GM21390 (cell line): ENCODE measurements at regions not wholly inside any gene's neighbourhood (a gene's known extent, or its start where the extent isn't known, plus 50 kb on each side); places are given as distances from the start of the nearest gene placed in this dataset.

ENCODE experiments used
- ATAC-seq: cut with Tn5 transposase; IDR thresholded peaks from one replicate; pipeline ENCODE4 v1.9.1; 2021; ENCODE audit not compliant: unreplicated experiment

DNA sequence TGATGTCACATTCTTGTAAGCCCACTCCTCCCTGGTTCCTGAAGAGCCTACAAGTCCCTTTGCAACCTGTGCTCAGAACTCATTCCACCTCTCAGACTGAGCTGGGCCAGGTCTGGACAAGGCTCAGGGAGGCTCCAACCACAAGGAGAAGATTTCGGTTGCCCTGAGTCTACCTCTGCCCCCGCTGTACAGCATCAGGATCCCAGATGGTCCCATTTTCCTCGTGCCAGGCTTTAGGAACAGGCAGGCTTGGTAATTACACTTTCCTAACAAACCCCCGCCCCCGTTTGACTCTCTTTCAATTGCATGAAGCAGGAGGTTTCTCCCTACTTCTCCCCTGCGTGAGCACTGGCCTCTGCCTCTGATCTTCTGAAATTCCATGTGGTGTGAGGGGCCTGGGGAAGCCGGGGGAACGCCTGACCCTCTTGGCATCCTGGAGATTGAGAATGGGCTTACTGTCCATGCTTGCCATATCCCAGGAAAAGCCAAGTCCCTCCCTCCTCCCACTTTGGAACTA lies 86.9 kb upstream of the CTNNA1 start:
- ATAC-seq = no peak

DNA sequence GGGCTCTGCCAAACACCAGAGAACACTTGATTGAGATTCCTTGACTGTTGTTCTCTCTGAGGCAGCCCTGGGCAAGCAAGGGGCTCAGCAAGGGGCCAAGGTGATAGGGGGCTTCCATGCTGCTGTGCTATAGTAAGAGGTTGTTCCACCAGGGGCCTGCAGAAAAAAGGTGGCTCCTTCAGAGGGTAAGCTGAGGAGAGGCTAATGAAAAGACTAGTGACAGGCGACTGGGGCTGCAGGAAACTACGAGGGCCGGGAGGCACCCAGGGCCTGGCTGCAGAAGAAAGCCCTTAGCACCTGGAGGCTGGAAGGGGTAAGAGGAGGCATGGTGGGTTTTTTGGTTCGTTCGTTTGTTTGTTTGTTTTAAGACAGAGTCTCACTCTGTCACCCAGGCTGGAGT lies 88.0 kb upstream of the CTNNA1 start:
- ATAC-seq = no peak

DNA sequence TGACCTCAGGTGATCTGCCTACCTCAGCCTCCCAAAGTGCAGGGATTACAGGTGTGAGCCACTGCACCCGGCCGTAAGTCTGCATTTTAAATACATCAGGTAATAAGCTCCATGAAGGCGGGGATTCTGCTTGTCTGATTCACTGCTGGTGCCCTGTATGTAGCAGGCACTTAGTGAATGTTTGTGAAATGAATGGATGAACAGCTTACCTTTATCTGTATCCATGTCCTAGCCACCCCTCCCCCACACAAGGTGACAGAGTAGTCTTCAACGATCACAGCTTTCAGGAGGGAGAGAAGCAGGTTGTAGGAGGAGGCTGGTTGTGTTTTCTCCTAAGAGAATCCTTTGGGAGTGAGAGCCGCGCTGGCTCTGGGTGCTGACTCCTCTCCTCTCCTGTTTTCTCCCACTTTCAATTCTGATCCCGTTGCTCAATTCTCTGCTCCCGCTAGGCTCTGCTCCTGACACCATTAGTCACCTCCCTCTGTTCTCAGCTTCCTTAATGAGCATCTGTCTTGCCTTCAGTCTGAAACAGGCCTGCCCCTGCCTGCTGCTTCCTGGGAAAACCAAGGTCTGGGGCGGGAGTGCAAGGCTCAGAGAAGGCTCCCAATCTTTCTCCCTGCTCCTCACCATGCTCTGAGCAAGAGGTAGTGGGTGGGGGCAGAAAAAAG lies 88.8 kb upstream of the CTNNA1 start:
- ATAC-seq = no peak

DNA sequence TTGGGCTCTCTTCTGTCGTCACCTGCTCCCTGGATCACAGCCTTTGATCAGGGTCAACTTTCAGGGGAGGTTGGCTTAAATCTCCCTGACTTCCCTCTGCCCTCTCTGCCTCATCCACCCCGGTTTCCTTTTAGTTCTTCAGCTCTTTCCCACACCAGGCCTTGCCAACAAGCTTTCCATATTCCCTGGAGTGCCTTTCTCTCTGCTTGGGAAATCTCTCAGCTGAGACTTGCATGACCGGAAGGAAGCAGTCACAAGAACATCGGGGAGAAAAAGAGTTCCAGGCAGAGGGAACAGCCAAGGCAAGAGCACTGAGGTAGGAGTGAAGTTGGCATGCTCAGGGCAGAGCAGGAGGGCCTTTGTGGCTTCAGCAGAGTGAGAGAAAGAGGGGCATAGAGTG lies 88.4 kb upstream of the HSPA9 start:
- no peak for ATAC-seq

DNA sequence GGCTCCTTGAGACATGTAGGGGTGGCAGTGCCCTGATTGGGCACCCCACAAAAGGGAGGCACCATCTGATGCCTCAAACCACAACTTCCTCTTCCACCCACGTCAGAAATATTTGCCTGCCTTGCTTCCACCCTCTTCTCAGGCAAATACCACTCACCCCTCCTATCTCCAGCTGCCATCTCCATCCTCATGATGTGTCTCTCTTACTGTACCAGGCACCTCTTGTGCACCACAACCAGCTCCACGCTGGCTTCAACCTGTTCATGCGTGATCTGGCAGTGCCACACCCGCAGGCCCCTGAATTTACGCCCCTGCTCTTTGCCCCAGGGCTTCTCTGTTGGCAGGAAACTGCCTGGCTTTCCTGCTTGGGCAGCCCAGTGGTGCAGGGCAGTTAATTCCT lies 87.8 kb upstream of the HSPA9 start:
- no peak for ATAC-seq

DNA sequence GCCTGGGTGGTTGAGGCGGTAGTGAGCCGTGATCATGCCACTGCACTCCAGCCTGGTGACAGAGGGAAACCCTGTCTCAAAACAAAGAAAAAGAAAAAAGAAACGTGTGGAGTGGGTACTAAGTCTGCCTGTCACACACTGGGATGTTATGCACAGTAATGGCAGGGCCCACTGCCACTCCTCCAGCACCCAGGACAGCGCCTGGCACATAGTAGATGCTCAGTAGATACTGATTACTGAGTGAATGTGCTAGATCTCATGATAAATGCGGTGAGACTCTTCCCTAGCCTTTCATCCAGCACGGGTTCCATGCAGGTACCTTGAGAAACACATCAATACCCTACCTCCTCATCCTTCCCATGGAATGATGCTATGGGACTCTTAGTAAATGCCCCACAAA lies 87.4 kb upstream of the HSPA9 start:
- no peak for ATAC-seq

DNA sequence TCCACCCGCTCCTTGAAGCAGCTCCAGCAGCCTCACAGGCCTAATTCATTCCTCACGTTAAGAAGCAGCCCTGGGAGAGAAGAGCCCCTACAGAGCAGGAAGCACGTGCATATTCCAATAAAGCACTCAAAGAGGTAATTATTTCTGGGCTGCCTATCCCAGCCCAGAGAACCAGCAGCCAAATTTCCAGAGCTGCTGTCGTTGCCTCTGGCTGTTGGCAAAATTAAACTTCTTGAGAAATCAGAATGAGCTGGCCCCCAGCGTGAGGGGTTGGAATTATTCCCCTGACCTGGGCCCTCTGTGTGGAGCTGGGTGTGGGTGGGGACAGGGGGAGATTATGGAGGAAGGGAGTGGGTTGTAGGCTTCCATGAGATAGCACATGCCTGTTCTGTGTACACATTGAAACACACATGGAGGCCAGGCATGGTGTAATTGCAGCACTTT lies 86.8 kb upstream of the HSPA9 start:
- no peak for ATAC-seq

DNA sequence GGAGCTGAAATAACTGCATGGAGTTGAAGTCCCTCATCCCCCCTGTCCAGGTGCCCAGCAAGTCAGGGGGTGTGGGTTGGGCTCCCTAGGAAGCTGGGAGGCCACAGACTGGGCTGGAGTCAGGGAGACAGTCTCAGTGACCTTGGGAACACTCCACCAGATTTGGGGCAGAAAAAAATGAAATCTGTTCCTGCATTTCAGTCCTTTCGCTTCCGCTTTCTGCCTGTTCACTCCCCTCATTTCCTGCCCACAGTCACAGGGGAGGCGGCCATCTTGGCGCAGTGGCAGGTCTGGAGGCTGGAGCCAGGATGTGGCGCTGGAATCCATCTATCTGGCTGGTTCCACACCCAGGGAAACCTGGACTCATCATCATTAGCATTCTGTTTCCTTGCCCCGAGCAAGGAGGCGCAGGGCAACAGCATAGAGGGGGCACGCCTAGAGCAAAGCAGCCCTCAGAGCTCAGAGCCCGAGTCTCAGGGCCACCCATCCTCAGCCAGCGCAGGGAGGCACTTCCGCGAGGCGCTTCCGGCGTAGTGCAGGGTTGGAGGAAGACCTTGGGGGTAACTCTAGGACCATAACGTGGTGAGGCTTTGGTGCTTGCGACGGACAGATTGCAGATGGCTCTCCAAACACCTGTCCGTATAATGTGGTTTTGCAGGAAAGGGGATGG lies 86.2 kb upstream of the HSPA9 start:
- ATAC-seq = no peak

DNA sequence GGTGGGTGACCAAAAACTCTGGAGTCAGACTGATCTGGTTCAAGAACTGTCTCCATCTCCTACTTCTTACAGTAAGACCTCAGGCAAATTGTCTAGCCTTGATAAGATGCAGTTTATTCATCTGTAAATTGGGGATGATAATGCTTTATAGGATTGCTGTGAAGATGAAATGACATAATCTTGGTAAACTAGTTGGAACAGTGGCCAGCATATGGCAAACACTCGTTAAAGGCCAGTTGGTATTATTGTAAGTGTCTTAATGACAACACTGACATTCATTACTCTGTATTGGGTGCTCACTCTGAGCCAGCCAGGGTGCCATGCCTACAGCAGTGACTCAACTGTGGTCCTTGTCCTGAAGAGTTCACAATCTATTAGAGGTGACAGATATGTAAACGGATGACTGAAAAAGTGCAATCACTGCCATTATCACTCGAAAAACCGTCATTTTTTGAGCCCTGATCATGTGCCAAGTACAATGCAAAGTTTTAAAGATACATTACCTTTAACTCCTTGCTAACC lies 84.9 kb upstream of the HSPA9 start:
- no peak for ATAC-seq

DNA sequence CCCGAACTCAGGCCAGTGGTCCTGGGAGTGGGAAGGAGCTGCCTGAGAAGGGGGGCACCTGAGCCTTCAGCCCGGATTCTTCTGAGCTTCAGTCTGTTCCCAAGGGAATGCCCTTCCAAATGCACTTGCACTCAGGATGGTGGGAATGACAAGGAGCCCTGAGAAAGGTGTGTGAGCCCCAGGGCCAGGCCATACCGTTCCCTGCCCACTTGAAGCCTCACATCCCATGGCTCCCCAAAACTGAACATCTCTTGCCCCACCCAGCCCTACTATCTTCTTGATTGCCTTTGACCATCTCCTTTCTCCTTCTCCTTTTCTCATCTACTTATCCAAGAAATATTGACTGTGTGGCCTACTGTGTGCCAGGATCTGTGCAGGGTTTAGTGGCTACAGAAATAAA lies 84.4 kb upstream of the HSPA9 start:
- ATAC-seq = no peak

DNA sequence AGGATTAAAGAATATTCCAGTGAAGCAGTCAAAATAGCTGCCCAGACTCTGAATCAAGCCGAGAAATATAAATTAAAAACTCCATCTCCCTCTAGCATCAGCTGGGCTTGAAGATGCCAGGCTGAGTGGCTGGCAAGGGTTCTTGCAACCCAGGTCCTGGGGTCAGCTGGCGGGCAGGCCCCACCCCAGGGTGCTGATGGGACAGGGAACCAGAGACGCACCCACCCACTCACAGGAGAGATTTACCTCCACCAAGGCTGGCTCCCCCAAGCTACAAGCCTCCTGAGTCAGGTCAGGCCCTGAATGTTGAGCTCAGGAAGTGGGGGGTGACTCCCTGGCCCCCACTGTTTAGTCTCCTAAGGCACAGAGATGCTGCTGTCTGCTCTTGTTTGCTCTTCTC lies 83.9 kb upstream of the HSPA9 start:
- ATAC-seq = no peak

DNA sequence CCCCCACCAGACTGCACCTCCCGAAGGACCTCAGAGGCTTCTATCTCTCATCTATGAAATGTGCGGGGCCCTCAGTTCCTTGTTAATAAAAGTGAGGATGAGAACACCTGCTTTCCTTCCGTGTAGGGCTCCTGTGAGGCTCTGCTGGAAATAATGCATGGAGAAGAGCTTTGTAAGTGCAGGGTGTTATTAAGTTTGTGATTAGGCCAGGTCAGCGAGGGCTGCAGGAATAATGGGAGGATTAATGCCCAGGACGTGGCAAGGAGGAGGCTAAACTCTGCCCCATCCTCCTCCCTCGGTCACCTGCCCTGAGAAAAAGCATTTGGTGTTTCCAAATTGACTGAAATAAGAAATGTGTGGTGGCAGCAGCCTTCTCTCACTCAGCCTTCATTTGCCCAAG lies 83.5 kb upstream of the HSPA9 start:
- no peak for ATAC-seq

DNA sequence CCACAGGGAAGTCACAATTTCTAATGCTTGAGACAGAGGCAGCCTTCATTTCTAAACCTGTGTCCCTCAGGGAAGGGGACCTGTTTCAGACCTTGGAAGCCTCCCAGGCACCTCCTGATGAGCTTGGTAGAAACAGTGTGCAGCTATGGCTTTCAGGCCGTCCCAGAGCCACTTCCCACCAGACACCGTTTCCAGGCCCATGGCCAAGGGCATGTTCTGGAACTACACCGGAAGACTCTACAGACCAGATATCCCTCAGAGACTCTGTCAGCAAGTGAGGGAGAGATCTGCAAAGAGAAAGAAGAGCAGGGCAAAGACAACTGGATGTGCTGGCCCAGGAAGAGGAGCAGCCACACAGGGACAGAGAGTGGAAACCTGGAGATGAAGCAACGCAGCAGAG lies 82.2 kb upstream of the HSPA9 start:
- no peak for ATAC-seq

DNA sequence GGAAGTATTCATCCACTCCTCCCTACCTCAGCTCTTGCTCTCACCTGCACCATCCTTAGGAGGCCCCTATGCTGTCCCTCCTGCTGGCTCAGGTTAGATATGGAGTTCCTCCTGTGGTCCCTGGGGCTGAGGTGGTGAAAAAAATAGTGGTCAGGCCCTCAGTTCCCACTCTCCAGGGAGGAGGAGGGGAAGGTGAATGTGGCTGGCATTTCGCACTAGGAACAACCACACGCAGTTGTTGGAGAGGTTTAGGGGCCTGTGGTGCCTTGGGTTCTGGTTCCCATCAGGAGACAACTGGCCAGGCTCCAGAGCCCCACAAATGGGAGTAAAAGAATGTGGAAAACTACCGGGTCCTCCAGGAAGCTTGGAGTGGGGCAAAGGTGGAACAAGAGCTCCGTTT lies 81.7 kb upstream of the HSPA9 start:
- ATAC-seq = no peak

DNA sequence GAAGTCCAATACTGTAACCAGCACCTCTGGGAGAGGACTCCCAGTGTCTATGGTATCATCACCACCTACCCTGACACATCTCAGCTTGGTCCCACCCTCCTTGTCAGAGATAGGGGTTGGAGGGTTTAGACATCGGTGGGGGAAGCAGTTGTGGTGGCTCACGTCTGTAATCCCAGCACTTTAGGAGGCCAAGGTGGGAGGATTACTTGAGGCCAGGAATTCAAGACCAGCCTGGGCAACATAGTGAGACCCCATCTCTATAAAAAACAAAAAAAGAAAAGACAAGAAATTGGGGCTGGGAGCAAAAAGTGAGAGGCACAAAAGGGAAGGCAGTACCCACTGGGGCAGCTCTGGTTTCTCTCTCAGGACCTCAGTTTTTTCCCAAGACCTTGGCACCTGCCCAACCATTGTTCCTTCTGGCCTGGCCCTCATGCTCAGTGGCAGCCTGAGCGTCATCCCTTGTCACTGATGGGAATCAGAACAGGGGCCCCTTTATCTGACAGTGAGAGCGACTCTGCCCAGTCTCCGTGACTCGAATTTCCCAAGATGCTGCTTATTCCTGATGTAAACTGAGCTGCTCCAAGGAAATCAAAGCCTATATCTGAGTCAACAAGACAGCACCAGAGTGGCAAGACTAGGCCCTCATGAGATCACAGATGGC lies 80.5 kb upstream of the HSPA9 start:
- ATAC-seq = no peak

DNA sequence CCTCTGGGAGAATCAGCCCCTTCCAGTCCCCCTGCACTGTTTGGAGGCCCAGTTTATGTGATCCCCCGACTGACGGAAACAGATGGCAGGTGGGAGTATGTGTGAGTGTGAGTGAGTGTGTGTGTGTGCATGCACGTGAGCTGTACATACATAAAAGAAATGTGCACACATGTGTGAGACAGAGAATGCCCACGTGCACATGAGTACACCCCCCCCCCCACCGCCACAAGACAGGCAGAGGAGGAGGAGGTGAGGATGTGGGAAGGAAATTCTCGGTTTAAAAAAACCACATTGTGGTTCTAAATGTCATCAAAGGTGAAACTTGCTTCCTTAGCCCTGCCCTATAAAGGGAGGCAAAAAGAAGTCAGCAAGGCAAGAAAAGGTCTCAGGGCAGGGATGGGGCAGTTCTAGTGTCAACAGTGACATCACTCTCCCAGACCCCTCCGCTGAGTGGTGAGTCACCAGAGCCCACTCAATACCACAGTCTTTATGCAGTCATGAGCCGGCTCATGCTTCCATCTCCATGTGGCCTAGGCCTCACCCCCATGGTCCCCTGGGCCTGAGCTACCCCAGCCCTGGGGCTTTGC lies 79.2 kb upstream of the HSPA9 start:
- ATAC-seq = peak; percentile 73

DNA sequence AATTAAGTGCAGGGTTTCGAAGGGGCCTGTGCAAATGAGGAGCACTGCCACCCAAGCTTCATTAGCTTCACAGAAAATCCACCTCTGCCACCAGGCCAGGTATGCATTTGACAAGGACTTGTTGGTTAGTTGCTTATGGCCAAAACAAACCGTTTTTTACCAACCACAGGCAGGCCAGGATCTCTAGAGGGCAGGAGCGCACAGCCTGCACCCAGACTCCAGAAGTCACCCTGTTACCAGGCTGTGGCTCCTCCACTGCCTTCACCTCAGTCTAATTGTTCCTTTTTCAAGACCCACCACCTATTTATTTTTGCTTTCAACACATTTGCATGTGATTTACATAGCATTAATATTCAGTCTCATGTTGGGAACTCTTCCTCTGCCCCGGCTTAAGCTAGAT lies 78.3 kb upstream of the HSPA9 start:
- no peak for ATAC-seq

DNA sequence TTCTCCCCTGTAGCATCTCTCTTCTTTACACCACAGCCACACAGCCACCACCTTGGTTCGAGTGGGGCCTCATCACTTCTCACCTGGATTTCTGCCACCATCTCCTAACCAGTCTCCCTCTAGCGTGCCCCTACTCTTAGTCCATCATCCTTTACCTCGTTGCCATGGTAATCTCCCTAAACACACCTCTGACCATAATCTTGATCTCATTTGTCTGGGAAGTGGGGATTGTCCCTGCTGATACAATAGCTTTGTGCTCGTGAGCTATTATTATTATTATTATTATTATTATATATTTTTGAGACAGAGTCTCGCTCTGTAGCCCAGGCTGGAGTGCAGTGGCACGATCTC lies 76.5 kb upstream of the HSPA9 start:
- no peak for ATAC-seq

DNA sequence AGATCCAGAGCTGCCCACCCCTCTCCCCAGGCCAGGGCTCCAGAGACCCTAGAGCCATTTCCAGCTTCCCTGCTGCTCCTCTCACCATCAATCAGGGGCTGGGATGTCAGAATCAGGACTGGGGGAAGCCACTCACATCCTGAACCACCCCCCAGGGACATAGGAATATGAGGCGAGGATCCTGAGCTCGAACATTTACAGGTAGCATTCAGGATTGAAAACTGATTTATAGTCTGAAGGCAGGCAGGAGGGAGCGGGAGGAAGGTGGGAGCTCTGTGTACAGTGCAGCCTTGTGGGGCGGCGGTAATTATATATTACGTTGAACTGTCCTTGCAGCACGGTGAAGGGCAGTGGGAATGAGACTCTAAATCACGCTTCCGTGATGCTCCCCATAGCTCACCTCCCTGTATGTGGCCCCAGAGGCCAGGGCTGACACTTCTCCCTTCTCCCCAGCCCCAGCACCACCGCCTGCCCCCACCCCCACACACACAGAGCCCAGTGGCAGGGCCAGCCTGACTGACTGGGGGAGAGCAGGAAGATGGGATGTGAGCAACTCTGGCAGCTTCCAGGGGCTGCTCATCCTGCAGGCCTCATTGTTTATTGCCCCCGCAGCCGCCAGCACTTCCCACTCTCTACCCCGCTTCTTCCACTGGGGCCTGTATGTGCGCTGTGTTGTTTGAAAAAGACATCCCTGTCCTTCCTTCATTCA lies 76.0 kb upstream of the HSPA9 start:
- no peak for ATAC-seq

DNA sequence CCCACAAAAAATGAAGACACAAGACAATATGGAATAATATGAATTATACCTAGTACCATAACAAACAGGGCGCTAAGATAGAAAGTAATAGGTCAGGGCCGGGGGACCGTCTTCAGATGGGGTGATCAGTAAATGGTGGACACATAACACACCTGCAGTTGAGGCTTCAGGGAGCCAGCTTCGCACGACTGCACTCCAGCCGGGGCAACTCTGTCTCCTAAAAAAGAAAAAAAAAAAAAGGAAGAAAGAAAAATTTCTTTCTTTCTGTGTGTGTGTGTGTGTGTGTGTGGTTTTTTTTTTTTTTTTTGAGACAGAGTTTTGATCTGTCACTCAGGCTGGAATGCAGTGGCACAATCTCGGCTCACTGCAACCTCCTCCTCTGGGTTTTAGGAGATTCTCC lies 75.0 kb upstream of the HSPA9 start:
- ATAC-seq = no peak

DNA sequence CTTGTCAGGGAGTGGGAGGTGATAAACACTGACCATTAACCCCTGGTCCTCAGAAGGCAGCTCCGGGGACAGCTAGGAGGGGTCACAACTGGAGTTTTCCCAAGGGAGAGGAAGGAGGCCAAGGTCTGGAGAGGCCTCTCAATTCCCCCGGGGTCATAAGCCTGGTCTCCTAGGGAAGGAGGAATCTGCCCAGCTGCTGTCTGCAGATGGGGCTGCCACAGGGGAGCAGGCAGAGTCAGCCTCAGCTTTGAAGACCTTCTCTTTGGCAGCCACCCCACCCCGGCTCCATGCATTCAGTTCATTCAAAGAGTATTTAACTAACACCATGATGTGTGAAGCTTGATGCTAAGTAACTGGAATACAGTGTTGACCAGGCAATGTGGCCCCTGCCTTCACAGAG lies 74.6 kb upstream of the HSPA9 start:
- ATAC-seq = no peak
